ENCODE measurements at regions not wholly inside any gene's neighbourhood (a gene's known extent, or its start where the extent isn't known, plus 50 kb on each side); places are given as distances from the start of the nearest gene placed in this dataset.

DNA sequence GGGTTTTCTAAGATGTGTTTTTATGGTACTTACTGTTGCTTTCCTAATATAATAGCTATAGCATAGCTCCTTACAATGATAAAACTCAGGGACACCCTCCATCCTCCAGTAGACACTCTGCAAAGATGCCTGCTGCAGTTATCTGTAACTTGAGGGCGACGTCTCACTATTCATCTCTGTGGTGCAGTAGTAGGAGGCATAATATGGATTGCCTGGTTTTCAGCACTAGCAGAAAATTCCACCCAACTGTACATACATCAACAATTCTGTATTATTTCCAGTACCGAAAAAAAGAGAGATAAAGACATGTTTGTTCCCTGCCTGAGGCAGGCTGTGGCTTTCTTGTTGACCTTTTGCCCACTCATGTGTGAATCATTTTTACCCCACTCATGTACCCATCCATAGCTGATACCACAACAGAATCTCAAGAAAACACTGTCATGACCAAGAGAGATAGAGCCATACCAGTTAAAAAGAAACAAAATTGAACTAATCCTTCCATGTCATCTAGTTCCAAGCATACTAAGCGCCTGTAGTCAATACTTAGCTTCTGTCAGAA, 220.1 kb downstream of the RAB28 start:
- Histone ChIP-seq H3K27me3 (ENCODE audit: insufficient read depth in 3 of 3, low read length in 2 of 3) (no peaks in the 10 kb centered on the region), H3K27ac (no peak overlapping the region), H3K9me3 (no peaks in the 10 kb centered on the region), H3K4me3 (no peak overlapping the region), H3K4me1 (no peaks in the 10 kb centered on the region), H3K36me3 (ENCODE audit: insufficient read depth in 1 of 2, low read depth in 1 of 2) (no peaks in the 10 kb centered on the region)
- ATAC-seq (no peak), DNase-seq (no peak)
- 83 to 91% (median 91%) methylated on average over 4 of the region's 4 CpGs for WGBS, 3 donors
- TF ChIP-seq, protein P1, sequence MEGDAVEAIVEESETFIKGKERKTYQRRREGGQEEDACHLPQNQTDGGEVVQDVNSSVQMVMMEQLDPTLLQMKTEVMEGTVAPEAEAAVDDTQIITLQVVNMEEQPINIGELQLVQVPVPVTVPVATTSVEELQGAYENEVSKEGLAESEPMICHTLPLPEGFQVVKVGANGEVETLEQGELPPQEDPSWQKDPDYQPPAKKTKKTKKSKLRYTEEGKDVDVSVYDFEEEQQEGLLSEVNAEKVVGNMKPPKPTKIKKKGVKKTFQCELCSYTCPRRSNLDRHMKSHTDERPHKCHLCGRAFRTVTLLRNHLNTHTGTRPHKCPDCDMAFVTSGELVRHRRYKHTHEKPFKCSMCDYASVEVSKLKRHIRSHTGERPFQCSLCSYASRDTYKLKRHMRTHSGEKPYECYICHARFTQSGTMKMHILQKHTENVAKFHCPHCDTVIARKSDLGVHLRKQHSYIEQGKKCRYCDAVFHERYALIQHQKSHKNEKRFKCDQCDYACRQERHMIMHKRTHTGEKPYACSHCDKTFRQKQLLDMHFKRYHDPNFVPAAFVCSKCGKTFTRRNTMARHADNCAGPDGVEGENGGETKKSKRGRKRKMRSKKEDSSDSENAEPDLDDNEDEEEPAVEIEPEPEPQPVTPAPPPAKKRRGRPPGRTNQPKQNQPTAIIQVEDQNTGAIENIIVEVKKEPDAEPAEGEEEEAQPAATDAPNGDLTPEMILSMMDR (IDR thresholded peaks at IDR 0.05): no peak
- intact Hi-C loops (cut with DNase I): no loop called here

- no peaks in the 10 kb centered on the region for H3K9me3 ChIP-seq
- ATAC-seq: no peak
- no peak for DNase-seq
- no peak overlapping the region for H3K27ac ChIP-seq
- 85 to 91% (median 87%) methylated on average over 8 of the region's 8 CpGs for WGBS, 3 donors
- TF ChIP-seq, protein P1 (IDR thresholded peaks at IDR 0.05): no peak
- H3K36me3 ChIP-seq (ENCODE audit: insufficient read depth in 1 of 2, low read depth in 1 of 2): no peaks in the 10 kb centered on the region
- intact Hi-C loops (cut with DNase I): no loop called here
- no peaks in the 10 kb centered on the region for H3K27me3 ChIP-seq (ENCODE audit: insufficient read depth in 3 of 3, low read length in 2 of 3)
- H3K4me1 ChIP-seq: no peaks in the 10 kb centered on the region
- no peak overlapping the region for H3K4me3 ChIP-seq
Observed at GRCh38 chr4:13262816-13263215, 221.3 kb downstream of the RAB28 start.

DNA sequence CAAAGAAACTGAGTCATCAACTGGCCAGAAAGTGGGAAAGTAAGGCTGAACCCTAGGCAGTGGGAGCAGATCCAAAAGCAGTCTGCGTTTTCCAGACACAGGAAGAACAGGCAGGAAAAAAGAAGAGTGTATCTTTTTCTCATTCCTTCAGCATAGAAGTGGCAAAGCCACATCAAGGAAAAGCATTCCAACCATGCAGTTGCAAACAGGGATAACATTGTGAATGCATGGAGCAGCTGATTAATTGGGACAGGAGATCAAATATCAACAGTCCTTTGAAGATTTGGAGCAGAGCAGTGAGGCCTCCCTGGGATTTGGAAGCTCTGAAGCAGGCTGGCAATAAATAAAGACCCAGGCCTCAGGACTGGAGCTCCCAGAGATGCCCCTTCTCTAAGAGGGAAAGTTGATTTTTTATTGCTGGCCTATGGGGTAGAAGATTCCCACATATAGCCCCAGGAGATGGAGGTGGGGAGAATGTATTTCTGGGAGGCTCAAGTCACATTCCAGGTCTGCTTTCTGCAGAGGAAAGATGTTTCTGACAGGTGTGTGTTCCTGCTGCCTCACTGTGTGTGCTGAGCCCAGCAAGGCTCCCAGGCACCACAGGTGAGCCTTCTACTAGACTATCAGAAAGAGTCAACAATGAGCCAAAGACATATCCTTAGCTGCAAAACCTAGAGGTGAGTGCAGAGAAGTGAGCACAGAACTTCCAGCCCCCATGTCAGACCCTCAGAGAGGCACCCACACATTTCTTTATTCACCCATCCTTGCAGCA, 222.5 kb downstream of the RAB28 start:
- Histone ChIP-seq H3K9me3 (no peaks in the 10 kb centered on the region), H3K4me1 (no peaks in the 10 kb centered on the region), H3K27me3 (ENCODE audit: insufficient read depth in 3 of 3, low read length in 2 of 3) (no peaks in the 10 kb centered on the region), H3K36me3 (ENCODE audit: insufficient read depth in 1 of 2, low read depth in 1 of 2) (no peaks in the 10 kb centered on the region), H3K4me3 (no peak overlapping the region), H3K27ac (no peak overlapping the region)
- 5 to 19% (median 10%) methylated on average over 1 of the region's 1 CpG for WGBS, 3 donors
- no peak for DNase-seq
- TF ChIP-seq, protein P1 (IDR thresholded peaks at IDR 0.05): no peak
- intact Hi-C loops (cut with DNase I): no loop called here
- no peak for ATAC-seq

GRCh38 chr4:13260513-13260912, 223.6 kb downstream of the RAB28 start:
- TF ChIP-seq, protein P1 (IDR thresholded peaks at IDR 0.05): no peak
- Histone ChIP-seq H3K9me3 (no peaks in the 10 kb centered on the region), H3K27ac (no peak overlapping the region), H3K4me1 (no peaks in the 10 kb centered on the region), H3K4me3 (no peak overlapping the region), H3K27me3 (ENCODE audit: insufficient read depth in 3 of 3, low read length in 2 of 3) (no peaks in the 10 kb centered on the region), H3K36me3 (ENCODE audit: insufficient read depth in 1 of 2, low read depth in 1 of 2) (no peaks in the 10 kb centered on the region)
- no peak for ATAC-seq
- DNase-seq: no peak
- intact Hi-C loops (cut with DNase I): no loop called here
- WGBS, 3 donors: 85 to 97% (median 89%) methylated on average over 1 of the region's 1 CpG
